ENCODE measurements at regions not wholly inside any gene's neighbourhood (a gene's known extent, or its start where the extent isn't known, plus 50 kb on each side); places are given as distances from the start of the nearest gene placed in this dataset.
"Not testable (repeated sequence)": the region's sequence is repeated elsewhere in the genome, so short reads cannot be mapped to it uniquely, and the experiment has no call there.

GRCh38 chr4:137735561-137736104 is 203.3 kb upstream of the PCDH18 start:
- Mint-ChIP-seq H3K27ac (no peak overlapping the region), H3K36me3 (ENCODE audit: low read depth) (peaks cover 10% of the 10 kb centered on the region), H3K9me3 (peaks cover 11% of the 10 kb centered on the region), H3K27me3 (ENCODE audit: insufficient read depth, low read depth, poor library complexity) (peaks cover 4% of the 10 kb centered on the region), H3K4me3 (no peak overlapping the region), H3K4me1 (no peaks in the 10 kb centered on the region)
- Histone ChIP-seq H4K20me1 (replicated peaks; ENCODE audit: insufficient read depth) (no peaks in the 10 kb centered on the region), H3K79me2 (replicated peaks; ENCODE audit: insufficient read depth) (no peaks in the 10 kb centered on the region), H3K9me2 (ENCODE audit: insufficient read depth) (no peaks in the 10 kb centered on the region), H3K27ac (ENCODE audit: low read depth) (no peak overlapping the region), H3K4me3 (no peak overlapping the region), H2AFZ (peak overlapping the region; percentile 23; the same call in 1 of the 2 replicates), H3K36me3 (ENCODE audit: insufficient read depth) (no peaks in the 10 kb centered on the region), H3K4me2 (no peak overlapping the region), H3F3A (replicated peaks; ENCODE audit: low read depth) (no peaks in the 10 kb centered on the region), H3K4me1 (ENCODE audit: insufficient read depth) (no peaks in the 10 kb centered on the region), H3K27me3 (ENCODE audit: insufficient read depth) (no peaks in the 10 kb centered on the region)
- DNase-seq (ENCODE audit: low spot score) (no peak), ATAC-seq (no peak)
- TF ChIP-seq ETS1 (IDR thresholded peaks at IDR 0.05) (no peak), ZNF331 (CRISPR knock-in tag; IDR thresholded peaks at IDR 0.05; ENCODE audit: low read depth) (no peak), EZH2phosphoT487 (IDR thresholded peaks at IDR 0.05; ENCODE audit: unreplicated experiment) (no peak)

- H3K9me2 ChIP-seq (ENCODE audit: insufficient read depth); H3K27me3 Mint-ChIP-seq (ENCODE audit: insufficient read depth, low read depth, poor library complexity); H3K4me2 ChIP-seq; H3K4me1 Mint-ChIP-seq; H3F3A ChIP-seq (replicated peaks; ENCODE audit: low read depth); H3K4me1 ChIP-seq (ENCODE audit: insufficient read depth); H3K4me3 ChIP-seq; H3K36me3 ChIP-seq (ENCODE audit: insufficient read depth); H3K27ac Mint-ChIP-seq; H3K79me2 ChIP-seq (replicated peaks; ENCODE audit: insufficient read depth); H3K27ac ChIP-seq (ENCODE audit: low read depth); H3K4me3 Mint-ChIP-seq; H3K36me3 Mint-ChIP-seq (ENCODE audit: low read depth); H3K27me3 ChIP-seq (ENCODE audit: insufficient read depth); H4K20me1 ChIP-seq (replicated peaks; ENCODE audit: insufficient read depth): not testable (repeated sequence)
- DNase-seq (ENCODE audit: low spot score), result peak; percentile 88
- peak; percentile 94 to 95 for TF ChIP-seq CTCF (conservative IDR thresholded peaks at IDR 0.05; ENCODE audit: low read depth in 2 of 2)
- H3K9me3 Mint-ChIP-seq, result peaks cover 11% of the 10 kb centered on the region
- peak overlapping the region; percentile 18; the same call in 1 of the 2 replicates for H2AFZ ChIP-seq
- ATAC-seq, result peak; percentile 100
Measured at GRCh38 chr4:137733174-137734141, 201.2 kb upstream of the PCDH18 start.

GRCh38 chr4:137722910-137723309 is 190.6 kb upstream of the PCDH18 start:
- no peaks in the 10 kb centered on the region for H3K79me2 ChIP-seq (replicated peaks; ENCODE audit: insufficient read depth)
- H3K4me3 ChIP-seq, result no peak overlapping the region
- peaks cover under 1% of the 10 kb centered on the region; the same call in 1 of the 3 replicates for H3K36me3 Mint-ChIP-seq (ENCODE audit: low read depth)
- peaks cover 3% of the 10 kb centered on the region for H3K27me3 Mint-ChIP-seq (ENCODE audit: insufficient read depth, low read depth, poor library complexity)
- H4K20me1 ChIP-seq (replicated peaks; ENCODE audit: insufficient read depth), result no peaks in the 10 kb centered on the region
- no peaks in the 10 kb centered on the region for H3K9me2 ChIP-seq (ENCODE audit: insufficient read depth)
- no peak overlapping the region for H3K27ac ChIP-seq (ENCODE audit: low read depth)
- H3K27ac Mint-ChIP-seq, result no peak overlapping the region
- no peak for DNase-seq (ENCODE audit: low spot score)
- no peaks in the 10 kb centered on the region for H3K36me3 ChIP-seq (ENCODE audit: insufficient read depth)
- H3K4me1 Mint-ChIP-seq, result peaks cover 2% of the 10 kb centered on the region; the same call in 2 of the 3 replicates
- no peaks in the 10 kb centered on the region for H3K27me3 ChIP-seq (ENCODE audit: insufficient read depth)
- H3K4me2 ChIP-seq, result no peak overlapping the region
- no peak for TF ChIP-seq REST (IDR thresholded peaks at IDR 0.05; ENCODE audit: unreplicated experiment)
- TF ChIP-seq CREB1 (CRISPR knock-in tag; IDR thresholded peaks at IDR 0.05; ENCODE audit: low read depth), result no peak
- no peaks in the 10 kb centered on the region; the same call in 2 of the 3 replicates for H3K9me3 Mint-ChIP-seq
- no peaks in the 10 kb centered on the region for H3K4me1 ChIP-seq (ENCODE audit: insufficient read depth)
- no peak overlapping the region for H2AFZ ChIP-seq
- ATAC-seq, result no peak
- H3K4me3 Mint-ChIP-seq, result no peak overlapping the region
- H3F3A ChIP-seq (replicated peaks; ENCODE audit: low read depth), result no peaks in the 10 kb centered on the region
